HG02610 (cell line): ENCODE measurements at regions not wholly inside any gene's neighbourhood (a gene's known extent, or its start where the extent isn't known, plus 50 kb on each side); places are given as distances from the start of the nearest gene placed in this dataset.
"Not testable (repeated sequence)": the region's sequence is repeated elsewhere in the genome, so short reads cannot be mapped to it uniquely, and the experiment has no call there.

Source experiments
- ATAC-seq: cut with Tn5 transposase; IDR thresholded peaks from one replicate; pipeline ENCODE4 v1.9.1; 2021; ENCODE audit warnings: mild to moderate bottlenecking, moderate library complexity; ENCODE audit not compliant: unreplicated experiment

- ATAC-seq = no peak
Observed at GRCh38 chr20:40848526-40848925, 159.5 kb upstream of the MAFB start.

- ATAC-seq = no peak
Observed at GRCh38 chr20:40849456-40849855, 160.4 kb upstream of the MAFB start.

- ATAC-seq = no peak
Observed at GRCh38 chr20:40851051-40851450, 162.0 kb upstream of the MAFB start.

GRCh38 chr20:40855269-40855668 is 166.2 kb upstream of the MAFB start:
- no peak for ATAC-seq

- ATAC-seq = no peak
Observed at GRCh38 chr20:40856653-40857052, 167.6 kb upstream of the MAFB start.

GRCh38 chr20:40860487-40860902 is 168.1 kb upstream of the TOP1 start:
- no peak for ATAC-seq

GRCh38 chr20:40861427-40862008 is 167.1 kb upstream of the TOP1 start:
- ATAC-seq = no peak

- no peak for ATAC-seq
Observed at GRCh38 chr20:40863355-40863919, 165.2 kb upstream of the TOP1 start.

- no peak for ATAC-seq
Observed at GRCh38 chr20:40864470-40864869, 164.2 kb upstream of the TOP1 start.

GRCh38 chr20:40865095-40865494 is 163.5 kb upstream of the TOP1 start:
- ATAC-seq = no peak

- ATAC-seq = no peak
Observed at GRCh38 chr20:40866056-40866455, 162.6 kb upstream of the TOP1 start.

GRCh38 chr20:40868551-40869217 is 159.9 kb upstream of the TOP1 start:
- ATAC-seq = no peak

- ATAC-seq = no peak
Observed at GRCh38 chr20:40869218-40870147, 159.1 kb upstream of the TOP1 start.

GRCh38 chr20:40875116-40876085 is 153.2 kb upstream of the TOP1 start:
- no peak for ATAC-seq

GRCh38 chr20:40878099-40878498 is 150.5 kb upstream of the TOP1 start:
- ATAC-seq = not testable (repeated sequence)

- no peak for ATAC-seq
Observed at GRCh38 chr20:40880063-40880728, 148.4 kb upstream of the TOP1 start.

GRCh38 chr20:40880729-40881109 is 147.9 kb upstream of the TOP1 start:
- ATAC-seq = no peak

GRCh38 chr20:40882152-40882551 is 146.5 kb upstream of the TOP1 start:
- no peak for ATAC-seq

- ATAC-seq = no peak
Observed at GRCh38 chr20:40883097-40883496, 145.5 kb upstream of the TOP1 start.

GRCh38 chr20:40887105-40887504 is 141.5 kb upstream of the TOP1 start:
- ATAC-seq = no peak
